CD4-positive, alpha-beta T cell treated with Interferon alpha-2 for 1 hour (primary cell): ENCODE measurements at regions not wholly inside any gene's neighbourhood (a gene's known extent, or its start where the extent isn't known, plus 50 kb on each side); places are given as distances from the start of the nearest gene placed in this dataset.

Source experiments
- DNase-seq, 2 donors: peaks; one replicate each; pipeline ENCODE4 v3.0.0-alpha.2; 2020 to 2022

DNA sequence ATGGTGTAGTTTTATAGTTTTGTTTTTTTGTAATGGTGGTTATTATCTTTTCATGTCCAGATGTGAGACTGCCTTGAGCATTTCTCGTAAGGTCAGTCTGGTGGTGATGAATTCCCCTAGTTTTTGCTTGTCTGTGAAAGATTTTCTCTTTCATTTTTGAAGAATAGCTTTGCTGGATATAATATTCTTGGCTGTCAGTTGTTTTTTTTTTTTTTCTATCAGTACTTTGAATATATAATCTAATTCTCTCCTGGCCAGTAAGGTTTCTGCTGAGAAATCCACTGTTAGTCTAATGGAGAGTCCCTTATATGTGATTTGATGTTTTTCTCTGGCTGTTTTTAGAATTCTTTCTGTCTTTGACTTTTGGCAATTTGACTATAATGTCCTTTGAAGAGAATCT lies 106.9 kb downstream of the CARTPT start:
- DNase-seq, result no peak

GRCh38 chr5:71828291-71829040 lies 109.4 kb downstream of the CARTPT start:
- no peak for DNase-seq

DNA sequence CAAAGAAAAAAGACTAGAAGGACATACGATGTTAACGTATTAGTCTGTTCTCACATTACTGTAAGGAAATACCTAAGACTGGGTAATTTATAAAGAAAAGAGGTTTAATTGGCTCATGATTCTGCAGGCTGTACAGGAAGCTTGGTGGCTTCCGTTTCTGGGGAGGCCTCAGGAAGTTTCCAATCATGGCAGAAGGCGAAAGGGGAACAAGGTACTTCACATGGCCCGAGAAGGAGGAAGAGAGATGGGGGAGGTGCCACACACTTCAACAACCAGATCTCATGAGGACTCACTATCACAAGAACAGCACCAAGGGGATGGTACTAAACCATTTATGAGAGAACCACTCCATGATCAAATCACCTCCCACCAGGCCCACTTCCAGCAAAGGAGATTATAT lies 110.1 kb downstream of the CARTPT start:
- DNase-seq, result no peak

- no peak for DNase-seq
Observed at GRCh38 chr5:71830681-71831539, 111.8 kb downstream of the CARTPT start.

GRCh38 chr5:71832812-71833715 lies 114.0 kb downstream of the CARTPT start:
- DNase-seq, result no peak

DNA sequence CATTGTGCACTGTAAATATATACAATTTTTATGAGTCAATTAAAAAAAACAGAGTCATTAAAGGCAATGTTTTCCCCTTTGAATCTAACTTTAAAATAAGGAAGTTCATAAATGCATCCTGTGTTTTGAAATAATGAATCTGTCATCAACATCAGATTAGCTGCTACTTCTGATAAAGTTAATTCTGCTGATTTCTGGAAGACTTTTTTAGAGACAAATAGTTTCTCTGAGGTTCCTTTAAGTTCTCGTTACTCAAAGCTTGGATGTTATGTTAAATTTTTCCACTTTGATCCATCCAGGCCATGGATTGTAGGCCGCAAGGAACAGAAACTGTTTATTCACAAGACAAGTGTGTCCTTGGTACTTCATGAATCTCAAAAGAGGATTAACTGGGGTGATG lies 115.5 kb downstream of the CARTPT start:
- no peak for DNase-seq

DNA sequence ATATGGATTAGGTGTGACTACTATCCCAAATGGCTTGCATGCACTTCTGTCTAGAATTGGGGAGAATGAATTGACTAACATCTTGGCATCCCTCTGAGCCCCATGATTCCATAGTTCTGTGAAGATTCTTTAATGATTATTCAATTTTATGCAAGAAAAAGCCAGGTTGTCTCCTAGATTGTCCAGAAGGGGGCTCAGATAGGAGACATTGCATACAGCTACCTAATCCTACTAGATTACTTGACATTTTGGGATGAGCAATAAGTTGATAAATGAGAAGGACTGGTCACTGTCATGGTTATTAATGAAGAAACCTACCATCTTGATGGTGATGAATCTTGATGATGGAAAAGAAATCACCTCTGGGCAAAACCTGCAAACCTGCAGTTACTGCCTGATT lies 117.0 kb downstream of the CARTPT start:
- no peak for DNase-seq

- no peak for DNase-seq
Observed at GRCh38 chr5:71836559-71837112, 117.6 kb downstream of the CARTPT start.

- no peak for DNase-seq
Observed at GRCh38 chr5:71838286-71838685, 119.2 kb downstream of the CARTPT start.

DNA sequence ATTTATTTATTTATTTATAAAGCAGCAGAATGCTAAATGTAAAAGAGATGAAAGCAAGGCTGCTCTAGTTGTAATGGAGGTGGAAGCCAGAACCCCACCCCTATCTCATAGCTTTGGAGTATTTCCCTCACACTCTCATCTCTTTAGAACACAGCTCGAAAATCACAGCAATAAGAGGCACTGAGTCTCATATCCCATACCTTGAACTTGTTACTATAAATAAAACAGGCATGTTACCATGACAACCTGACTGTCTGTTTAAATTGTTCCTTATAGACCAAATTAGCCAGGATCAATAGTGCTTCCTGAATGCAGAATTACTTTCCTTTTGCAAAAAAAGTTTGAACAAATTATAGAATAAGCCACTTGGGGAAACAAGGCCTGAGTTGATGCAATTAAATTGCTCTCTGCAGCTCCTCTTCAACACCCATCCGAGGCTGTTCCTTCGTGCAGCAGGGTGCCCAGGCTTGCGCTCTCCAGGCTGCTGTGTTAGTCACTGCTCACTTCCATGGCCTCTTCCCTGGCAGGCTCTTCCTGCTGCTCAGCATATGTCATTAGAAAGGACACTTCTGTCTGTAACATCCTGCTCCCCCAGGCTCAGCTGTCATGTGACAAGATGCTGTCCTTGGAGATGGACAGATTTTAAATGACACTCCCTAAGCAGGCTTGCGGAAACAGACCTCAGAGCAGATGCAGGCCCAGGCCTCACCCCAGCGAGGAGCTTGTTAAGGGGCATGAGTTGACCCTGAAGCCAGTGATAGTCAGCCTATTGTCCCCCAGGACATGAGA lies 120.2 kb downstream of the CARTPT start:
- DNase-seq, result no peak

- no peak for DNase-seq
Observed at GRCh38 chr5:71841107-71841506, 122.0 kb downstream of the CARTPT start.

DNA sequence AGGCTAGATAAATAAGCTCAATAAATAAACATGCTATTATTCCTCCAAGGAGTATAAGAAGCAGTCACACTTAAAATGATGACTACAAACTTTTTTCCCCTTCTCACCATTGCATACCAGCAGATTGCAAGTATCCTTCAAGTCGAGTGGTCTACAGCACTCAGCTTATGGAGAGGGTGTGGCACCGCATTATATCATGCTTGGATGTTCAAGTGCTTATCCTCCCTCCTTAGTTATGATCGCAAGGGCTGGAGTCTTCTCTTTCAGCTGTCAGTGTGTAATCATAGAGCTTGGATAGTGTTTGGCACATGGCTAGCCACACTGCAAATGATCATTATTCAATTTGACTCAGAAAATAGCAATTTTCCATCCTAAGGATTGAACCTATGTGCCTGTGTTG lies 124.0 kb downstream of the CARTPT start:
- DNase-seq, result no peak

DNA sequence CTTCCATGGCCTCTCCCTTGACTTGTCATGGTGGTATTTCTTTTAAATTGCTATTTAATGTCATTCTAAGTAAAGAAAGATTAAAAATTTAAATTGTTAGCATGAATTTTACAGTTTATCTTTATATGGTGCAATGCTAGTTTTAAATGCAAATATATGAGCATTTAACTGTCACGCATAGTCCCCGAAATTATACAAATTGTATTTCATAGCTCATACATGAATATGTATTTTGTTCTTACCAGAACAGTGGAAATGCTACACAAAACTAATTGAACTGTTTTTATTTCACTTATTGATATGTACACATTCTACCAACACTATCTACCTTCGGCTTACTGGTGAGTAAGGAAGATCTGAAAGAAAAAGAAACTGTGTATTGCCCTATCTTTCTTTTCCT lies 125.8 kb downstream of the CARTPT start:
- no peak for DNase-seq

DNA sequence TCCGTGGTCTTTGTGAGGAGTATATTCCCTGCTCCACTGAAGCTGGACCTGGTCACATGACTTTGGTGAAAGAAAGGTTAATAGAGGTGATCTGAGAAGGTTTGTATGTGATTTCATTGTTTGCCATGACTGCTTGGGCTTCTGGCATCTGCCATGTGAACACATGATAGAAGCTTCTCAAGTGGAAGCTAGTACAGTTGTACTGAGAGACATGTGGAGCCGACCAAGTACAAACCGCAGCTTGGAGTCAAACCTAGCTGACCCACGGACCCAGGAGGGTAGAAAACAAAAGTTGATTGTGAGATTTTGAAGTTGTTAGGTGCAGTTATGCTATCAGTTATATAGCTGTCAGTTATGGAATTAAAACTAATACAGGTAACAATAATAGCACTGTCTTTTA lies 140.4 kb downstream of the CARTPT start:
- DNase-seq, result no peak

GRCh38 chr5:71860048-71860447 lies 141.0 kb downstream of the CARTPT start:
- DNase-seq, result no peak

DNA sequence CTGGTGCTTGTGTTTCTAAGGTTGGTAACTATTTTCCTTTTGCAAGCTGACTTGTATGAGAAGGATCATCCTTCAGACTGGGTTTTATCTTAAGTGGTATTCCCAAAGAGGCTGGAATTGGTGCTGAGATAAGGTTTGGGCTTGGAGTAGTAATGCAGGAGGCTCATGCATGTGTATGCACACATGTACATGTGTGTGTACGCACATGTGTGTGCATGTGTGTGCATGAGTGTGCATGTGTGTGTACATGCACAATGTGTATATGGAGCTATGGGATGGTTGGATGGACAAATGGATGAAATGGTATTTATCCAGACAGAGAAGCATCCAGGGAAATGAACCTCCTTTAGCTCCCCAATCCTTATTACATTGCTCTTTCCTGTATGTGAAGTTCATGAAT lies 142.6 kb downstream of the CARTPT start:
- no peak for DNase-seq

DNA sequence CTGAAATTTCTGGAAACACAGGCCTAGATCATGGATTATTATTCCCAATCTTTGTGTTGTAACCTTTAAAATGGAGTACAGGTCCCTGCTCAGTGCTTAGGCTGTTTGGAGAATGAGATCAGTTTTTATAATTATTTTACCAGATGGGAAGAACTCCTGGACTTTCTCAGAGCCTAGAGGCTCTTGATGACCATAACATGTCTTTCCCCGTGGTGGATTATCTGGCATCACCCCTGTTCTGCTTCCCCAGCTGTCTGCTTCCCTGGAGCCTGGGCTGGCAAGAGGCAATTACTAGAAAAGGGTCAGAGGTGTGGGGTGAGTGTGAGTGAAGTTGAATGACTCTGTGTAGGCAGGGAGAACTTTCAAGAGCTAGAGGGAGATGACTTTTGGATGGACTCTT lies 143.0 kb downstream of the CARTPT start:
- DNase-seq, result no peak

GRCh38 chr5:71862507-71863060 lies 143.5 kb downstream of the CARTPT start:
- DNase-seq, result no peak

DNA sequence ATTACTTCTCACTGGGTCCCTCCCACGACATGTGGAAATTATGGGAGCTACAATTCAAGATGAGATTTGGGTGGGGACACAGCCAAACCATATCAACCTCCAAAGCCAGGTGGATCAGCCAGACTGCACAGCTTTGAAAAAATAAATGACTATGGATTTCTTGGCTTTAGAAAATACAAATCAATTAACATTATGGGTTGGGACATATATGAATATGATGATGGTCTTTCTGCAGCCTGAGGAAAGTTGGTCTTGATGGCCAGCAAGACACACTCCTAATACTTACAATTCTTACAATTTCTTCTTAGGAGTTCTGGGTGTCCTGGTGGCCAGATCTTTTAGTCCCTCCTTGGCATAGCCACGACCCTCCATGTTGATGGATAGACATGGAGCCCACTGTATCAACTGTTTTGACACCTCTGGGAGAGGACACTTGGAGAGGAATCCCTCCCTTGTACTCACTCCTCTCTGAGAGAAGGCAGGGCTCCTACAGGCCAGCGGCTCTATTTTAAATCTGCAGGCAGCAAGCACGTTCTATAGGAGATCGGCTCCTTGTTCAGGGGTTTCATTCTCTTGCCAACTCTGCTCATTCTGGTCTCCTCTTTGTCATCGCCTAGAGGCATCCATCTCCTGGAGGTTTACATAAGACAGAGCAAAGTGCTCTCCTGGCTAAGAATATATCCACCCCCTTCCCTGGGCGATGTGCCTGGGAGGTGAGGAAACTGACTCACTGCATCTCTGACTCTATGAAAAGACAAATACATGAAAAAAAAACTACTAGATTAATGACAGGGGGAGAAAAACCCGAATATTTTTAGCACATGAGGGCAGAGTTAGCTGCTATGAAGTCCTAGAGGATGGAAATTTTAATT lies 145.9 kb downstream of the CARTPT start:
- DNase-seq, result no peak

- no peak for DNase-seq
Observed at GRCh38 chr5:71865665-71866320, 146.7 kb downstream of the CARTPT start.
